ENCODE measurements at regions not wholly inside any gene's neighbourhood (a gene's known extent, or its start where the extent isn't known, plus 50 kb on each side); places are given as distances from the start of the nearest gene placed in this dataset.

DNA sequence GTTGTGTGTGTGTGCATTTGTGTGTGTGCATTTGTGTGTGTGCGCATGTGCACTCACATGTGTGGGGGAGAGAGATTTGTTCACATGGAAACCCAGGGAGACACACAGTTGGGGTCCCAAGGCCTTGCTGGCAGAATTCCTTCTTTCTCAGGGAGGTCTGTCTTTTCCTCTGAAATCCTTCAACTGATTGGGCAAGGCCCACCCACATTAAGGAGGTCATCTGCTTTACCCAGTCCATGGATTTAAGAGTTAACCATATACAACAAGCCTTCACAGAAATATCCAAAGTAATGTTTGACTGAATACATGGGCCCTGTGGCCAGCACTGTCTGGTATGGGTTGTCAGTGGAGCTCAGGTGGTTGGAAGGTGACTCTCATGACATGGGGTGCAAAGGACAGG, 641.4 kb downstream of the BRD1 start:
- TF ChIP-seq, protein P1, sequence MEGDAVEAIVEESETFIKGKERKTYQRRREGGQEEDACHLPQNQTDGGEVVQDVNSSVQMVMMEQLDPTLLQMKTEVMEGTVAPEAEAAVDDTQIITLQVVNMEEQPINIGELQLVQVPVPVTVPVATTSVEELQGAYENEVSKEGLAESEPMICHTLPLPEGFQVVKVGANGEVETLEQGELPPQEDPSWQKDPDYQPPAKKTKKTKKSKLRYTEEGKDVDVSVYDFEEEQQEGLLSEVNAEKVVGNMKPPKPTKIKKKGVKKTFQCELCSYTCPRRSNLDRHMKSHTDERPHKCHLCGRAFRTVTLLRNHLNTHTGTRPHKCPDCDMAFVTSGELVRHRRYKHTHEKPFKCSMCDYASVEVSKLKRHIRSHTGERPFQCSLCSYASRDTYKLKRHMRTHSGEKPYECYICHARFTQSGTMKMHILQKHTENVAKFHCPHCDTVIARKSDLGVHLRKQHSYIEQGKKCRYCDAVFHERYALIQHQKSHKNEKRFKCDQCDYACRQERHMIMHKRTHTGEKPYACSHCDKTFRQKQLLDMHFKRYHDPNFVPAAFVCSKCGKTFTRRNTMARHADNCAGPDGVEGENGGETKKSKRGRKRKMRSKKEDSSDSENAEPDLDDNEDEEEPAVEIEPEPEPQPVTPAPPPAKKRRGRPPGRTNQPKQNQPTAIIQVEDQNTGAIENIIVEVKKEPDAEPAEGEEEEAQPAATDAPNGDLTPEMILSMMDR (IDR thresholded peaks at IDR 0.05; ENCODE audit: low read depth, low read length, poor library complexity, severe bottlenecking): no peak
- no peak for TF ChIP-seq EZH2phosphoT487 (IDR thresholded peaks at IDR 0.05; ENCODE audit: borderline replicate concordance, low read length)
